Stomach (tissue), 4 donors: ENCODE measurements at regions not wholly inside any gene's neighbourhood (a gene's known extent, or its start where the extent isn't known, plus 50 kb on each side); places are given as distances from the start of the nearest gene placed in this dataset.

Source experiments
- CTCF ChIP-seq, 7 experiments: fragments of 450-650 bp in 4 of 7; fragments of 200-600 bp in 3 of 7; sonication (generic) in 3 of 7; IDR thresholded peaks; one replicate each; pipeline ENCODE4 v1.5.1; 2016 to 2019; ENCODE audit warnings: antibody characterized with exemption in 7 of 7, control low read depth in 2 of 7, mild to moderate bottlenecking in 1 of 7
- POLR2A ChIP-seq, 4 donors: fragments of 450-650 bp; IDR thresholded peaks; one replicate each; pipeline ENCODE4 v1.6.1; 2016; ENCODE audit warnings: antibody characterized with exemption in 4 of 4, control low read depth in 2 of 4, mild to moderate bottlenecking in 1 of 4, moderate library complexity in 1 of 4
- POLR2AphosphoS5 ChIP-seq, 3 donors: sonication (generic); formaldehyde crosslinking; IDR thresholded peaks; one replicate each; pipeline ENCODE4 v1.6.1; 2016; ENCODE audit warnings: antibody characterized with exemption in 3 of 3

- TF ChIP-seq CTCF (IDR thresholded peaks at IDR 0.05): no peak
- TF ChIP-seq POLR2AphosphoS5 (IDR thresholded peaks at IDR 0.05): no peak
- TF ChIP-seq POLR2A (IDR thresholded peaks at IDR 0.05): no peak
These were observed 60.1 kb upstream of the ACSS3 start for GRCh38 chr12:81017792-81018191.
